ENCODE measurements at regions not wholly inside any gene's neighbourhood (a gene's known extent, or its start where the extent isn't known, plus 50 kb on each side); places are given as distances from the start of the nearest gene placed in this dataset.

GRCh38 chr7:152909683-152910544, 150.4 kb downstream of the ACTR3B start:
- TF ChIP-seq YY1 (IDR thresholded peaks at IDR 0.05; ENCODE audit: low read depth) (no peak), ZBTB7A (IDR thresholded peaks at IDR 0.05; ENCODE audit: low read depth) (no peak), MAX (IDR thresholded peaks at IDR 0.05) (no peak), EGR1 (IDR thresholded peaks at IDR 0.05) (no peak), TCF12 (IDR thresholded peaks at IDR 0.05; ENCODE audit: low read depth) (no peak), RAD21 (IDR thresholded peaks at IDR 0.05; ENCODE audit: low read depth) (no peak), EP300 (IDR thresholded peaks at IDR 0.05; ENCODE audit: borderline replicate concordance) (no peak)
- TF ChIP-seq, protein P1, sequence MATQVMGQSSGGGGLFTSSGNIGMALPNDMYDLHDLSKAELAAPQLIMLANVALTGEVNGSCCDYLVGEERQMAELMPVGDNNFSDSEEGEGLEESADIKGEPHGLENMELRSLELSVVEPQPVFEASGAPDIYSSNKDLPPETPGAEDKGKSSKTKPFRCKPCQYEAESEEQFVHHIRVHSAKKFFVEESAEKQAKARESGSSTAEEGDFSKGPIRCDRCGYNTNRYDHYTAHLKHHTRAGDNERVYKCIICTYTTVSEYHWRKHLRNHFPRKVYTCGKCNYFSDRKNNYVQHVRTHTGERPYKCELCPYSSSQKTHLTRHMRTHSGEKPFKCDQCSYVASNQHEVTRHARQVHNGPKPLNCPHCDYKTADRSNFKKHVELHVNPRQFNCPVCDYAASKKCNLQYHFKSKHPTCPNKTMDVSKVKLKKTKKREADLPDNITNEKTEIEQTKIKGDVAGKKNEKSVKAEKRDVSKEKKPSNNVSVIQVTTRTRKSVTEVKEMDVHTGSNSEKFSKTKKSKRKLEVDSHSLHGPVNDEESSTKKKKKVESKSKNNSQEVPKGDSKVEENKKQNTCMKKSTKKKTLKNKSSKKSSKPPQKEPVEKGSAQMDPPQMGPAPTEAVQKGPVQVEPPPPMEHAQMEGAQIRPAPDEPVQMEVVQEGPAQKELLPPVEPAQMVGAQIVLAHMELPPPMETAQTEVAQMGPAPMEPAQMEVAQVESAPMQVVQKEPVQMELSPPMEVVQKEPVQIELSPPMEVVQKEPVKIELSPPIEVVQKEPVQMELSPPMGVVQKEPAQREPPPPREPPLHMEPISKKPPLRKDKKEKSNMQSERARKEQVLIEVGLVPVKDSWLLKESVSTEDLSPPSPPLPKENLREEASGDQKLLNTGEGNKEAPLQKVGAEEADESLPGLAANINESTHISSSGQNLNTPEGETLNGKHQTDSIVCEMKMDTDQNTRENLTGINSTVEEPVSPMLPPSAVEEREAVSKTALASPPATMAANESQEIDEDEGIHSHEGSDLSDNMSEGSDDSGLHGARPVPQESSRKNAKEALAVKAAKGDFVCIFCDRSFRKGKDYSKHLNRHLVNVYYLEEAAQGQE (IDR thresholded peaks at IDR 0.05; ENCODE audit: low read depth) = no peak
